WI38 (cell line): ENCODE measurements at regions not wholly inside any gene's neighbourhood (a gene's known extent, or its start where the extent isn't known, plus 50 kb on each side); places are given as distances from the start of the nearest gene placed in this dataset.

Source experiments
- H3K4me3 ChIP-seq: 2 replicates; pipeline ENCODE4 v1.5.1; 2011; ENCODE audit warnings: low read depth, mild to moderate bottlenecking, control low read depth, low read length
- TF ChIP-seq, protein P1 (sequence below): IDR thresholded peaks from 2 replicates; pipeline ENCODE4 v1.5.1; 2012; ENCODE audit warnings: low read depth, mild to moderate bottlenecking, control low read depth, low read length

GRCh38 chr18:67241299-67241698 is 275.2 kb downstream of the DSEL start:
- TF ChIP-seq, protein P1, sequence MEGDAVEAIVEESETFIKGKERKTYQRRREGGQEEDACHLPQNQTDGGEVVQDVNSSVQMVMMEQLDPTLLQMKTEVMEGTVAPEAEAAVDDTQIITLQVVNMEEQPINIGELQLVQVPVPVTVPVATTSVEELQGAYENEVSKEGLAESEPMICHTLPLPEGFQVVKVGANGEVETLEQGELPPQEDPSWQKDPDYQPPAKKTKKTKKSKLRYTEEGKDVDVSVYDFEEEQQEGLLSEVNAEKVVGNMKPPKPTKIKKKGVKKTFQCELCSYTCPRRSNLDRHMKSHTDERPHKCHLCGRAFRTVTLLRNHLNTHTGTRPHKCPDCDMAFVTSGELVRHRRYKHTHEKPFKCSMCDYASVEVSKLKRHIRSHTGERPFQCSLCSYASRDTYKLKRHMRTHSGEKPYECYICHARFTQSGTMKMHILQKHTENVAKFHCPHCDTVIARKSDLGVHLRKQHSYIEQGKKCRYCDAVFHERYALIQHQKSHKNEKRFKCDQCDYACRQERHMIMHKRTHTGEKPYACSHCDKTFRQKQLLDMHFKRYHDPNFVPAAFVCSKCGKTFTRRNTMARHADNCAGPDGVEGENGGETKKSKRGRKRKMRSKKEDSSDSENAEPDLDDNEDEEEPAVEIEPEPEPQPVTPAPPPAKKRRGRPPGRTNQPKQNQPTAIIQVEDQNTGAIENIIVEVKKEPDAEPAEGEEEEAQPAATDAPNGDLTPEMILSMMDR: no peak
- no peak overlapping the region for H3K4me3 ChIP-seq

DNA sequence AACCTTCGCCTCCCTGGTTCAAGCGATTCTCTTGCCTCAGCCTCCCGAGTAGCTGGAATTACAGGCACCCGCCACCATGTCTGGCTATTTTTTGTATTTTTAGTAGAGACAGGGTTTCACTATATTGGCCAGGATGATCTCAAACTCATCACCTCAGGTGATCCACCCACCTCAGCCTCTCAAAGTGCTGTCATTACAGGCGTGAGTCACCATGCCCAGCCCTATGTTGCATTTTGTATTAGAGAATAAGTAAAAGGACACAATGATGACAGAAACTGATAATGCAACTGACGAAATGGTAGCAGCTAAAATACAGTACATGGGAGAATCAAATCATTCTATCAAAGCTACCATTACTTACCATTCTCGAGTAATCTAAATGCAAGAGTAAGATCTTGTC is 276.7 kb downstream of the DSEL start:
- TF ChIP-seq, protein P1: no peak
- no peak overlapping the region for H3K4me3 ChIP-seq

GRCh38 chr18:67232991-67233390 is 283.5 kb downstream of the DSEL start:
- no peak overlapping the region for H3K4me3 ChIP-seq
- TF ChIP-seq, protein P1: no peak

DNA sequence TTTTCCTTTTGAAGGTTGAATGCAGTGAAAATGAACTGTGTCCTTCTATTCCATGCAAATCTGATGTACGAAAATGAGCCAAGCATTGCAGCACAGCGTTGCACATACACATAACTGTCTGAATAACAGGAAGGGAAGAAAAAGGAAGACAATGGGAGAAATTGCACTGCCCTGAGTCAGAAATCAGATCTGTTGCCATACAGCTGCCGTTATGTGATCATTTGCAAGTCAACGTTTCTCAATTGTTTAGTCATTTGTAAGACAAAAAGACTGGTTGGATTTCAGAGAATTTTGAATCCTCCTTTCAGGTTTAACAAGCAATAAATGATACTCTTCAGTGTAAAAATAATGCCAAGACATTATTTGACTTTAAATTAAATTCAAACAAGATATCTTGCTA is 284.1 kb downstream of the DSEL start:
- TF ChIP-seq, protein P1: no peak
- H3K4me3 ChIP-seq: no peak overlapping the region

GRCh38 chr18:67222887-67223286 is 293.6 kb downstream of the DSEL start:
- TF ChIP-seq, protein P1: no peak
- no peak overlapping the region for H3K4me3 ChIP-seq

GRCh38 chr18:67219821-67220220 is 296.7 kb downstream of the DSEL start:
- TF ChIP-seq, protein P1: no peak
- no peak overlapping the region for H3K4me3 ChIP-seq

GRCh38 chr18:67218556-67218955 is 298.0 kb downstream of the DSEL start:
- TF ChIP-seq, protein P1: no peak

More at GRCh38 chr18:67218556-67218955, 298.0 kb downstream of the DSEL start:
- H3K4me3 ChIP-seq: no peak overlapping the region
